Mammary epithelial cell (primary cell): ENCODE measurements at regions not wholly inside any gene's neighbourhood (a gene's known extent, or its start where the extent isn't known, plus 50 kb on each side); places are given as distances from the start of the nearest gene placed in this dataset.

ENCODE experiments used
- CTCF ChIP-seq, 2 donors: IDR thresholded peaks in 1 of 2; conservative IDR thresholded peaks in 1 of 2; 2 replicates each; pipeline ENCODE4 v1.5.1; 2011 to 2012; ENCODE audit warnings: inconsistent platforms in 2 of 2, low read length in 2 of 2, mild to moderate bottlenecking in 2 of 2, control low read depth in 1 of 2, low read depth in 1 of 2; ENCODE audit not compliant: insufficient read depth in 1 of 2; ENCODE audit errors: extremely low read depth in 1 of 2
- EZH2 ChIP-seq: IDR thresholded peaks from 2 replicates; pipeline ENCODE4 v1.6.1; 2012; ENCODE audit warnings: low read length, inconsistent platforms, borderline replicate concordance

GRCh38 chr1:106749491-106749890, 307.0 kb upstream of the PRMT6 start:
- TF ChIP-seq CTCF (conservative IDR thresholded peaks at IDR 0.05 in 1 of 2, IDR thresholded peaks at IDR 0.05 in 1 of 2; ENCODE audit: extremely low read depth in 1 of 2, insufficient read depth in 1 of 2, low read depth in 1 of 2, low read length in 2 of 2), result no peak
- TF ChIP-seq EZH2, result no peak
